Upper lobe of right lung (tissue), 1 donor: ENCODE measurements at regions not wholly inside any gene's neighbourhood (a gene's known extent, or its start where the extent isn't known, plus 50 kb on each side); places are given as distances from the start of the nearest gene placed in this dataset.
"Not testable (repeated sequence)": the region's sequence is repeated elsewhere in the genome, so short reads cannot be mapped to it uniquely, and the experiment has no call there.

Experiments used
- ATAC-seq: fragments of 200-7000 bp; cut with Tn5 transposase; one replicate; pipeline ENCODE4 v1.9.1; 2020; ENCODE audit warnings: mild to moderate bottlenecking, moderate library complexity
- DNase-seq: peaks from one replicate; pipeline ENCODE4 v3.0.0-alpha.2; 2020
- H3K27ac ChIP-seq: fragments of 200-600 bp; one replicate; pipeline ENCODE4 v1.8.0; 2022
- H3K27me3 ChIP-seq: fragments of 200-600 bp; one replicate; pipeline ENCODE4 v1.8.0; 2022; ENCODE audit warnings: mild to moderate bottlenecking
- H3K36me3 ChIP-seq: fragments of 200-600 bp; one replicate; pipeline ENCODE4 v1.8.0; 2022
- H3K4me1 ChIP-seq: fragments of 200-600 bp; one replicate; pipeline ENCODE4 v1.8.0; 2022
- H3K4me3 ChIP-seq: fragments of 200-600 bp; one replicate; pipeline ENCODE4 v1.8.0; 2022; ENCODE audit warnings: mild to moderate bottlenecking
- H3K9me3 ChIP-seq: fragments of 200-600 bp; one replicate; pipeline ENCODE4 v1.8.0; 2022
- intact Hi-C: fragments of 100-400 bp; cut with DNase I; formaldehyde crosslinking; loops from one replicate; pipeline ENCODE4 v1.11.0; 2022
- TF ChIP-seq, protein P1 (sequence below): fragments of 200-600 bp; IDR thresholded peaks from one replicate; pipeline ENCODE4 v1.8.0; 2022; ENCODE audit warnings: antibody characterized with exemption
- donor health status: DM: no; HTN: yes; CAD: no; lungs with severe emphysema.

DNA sequence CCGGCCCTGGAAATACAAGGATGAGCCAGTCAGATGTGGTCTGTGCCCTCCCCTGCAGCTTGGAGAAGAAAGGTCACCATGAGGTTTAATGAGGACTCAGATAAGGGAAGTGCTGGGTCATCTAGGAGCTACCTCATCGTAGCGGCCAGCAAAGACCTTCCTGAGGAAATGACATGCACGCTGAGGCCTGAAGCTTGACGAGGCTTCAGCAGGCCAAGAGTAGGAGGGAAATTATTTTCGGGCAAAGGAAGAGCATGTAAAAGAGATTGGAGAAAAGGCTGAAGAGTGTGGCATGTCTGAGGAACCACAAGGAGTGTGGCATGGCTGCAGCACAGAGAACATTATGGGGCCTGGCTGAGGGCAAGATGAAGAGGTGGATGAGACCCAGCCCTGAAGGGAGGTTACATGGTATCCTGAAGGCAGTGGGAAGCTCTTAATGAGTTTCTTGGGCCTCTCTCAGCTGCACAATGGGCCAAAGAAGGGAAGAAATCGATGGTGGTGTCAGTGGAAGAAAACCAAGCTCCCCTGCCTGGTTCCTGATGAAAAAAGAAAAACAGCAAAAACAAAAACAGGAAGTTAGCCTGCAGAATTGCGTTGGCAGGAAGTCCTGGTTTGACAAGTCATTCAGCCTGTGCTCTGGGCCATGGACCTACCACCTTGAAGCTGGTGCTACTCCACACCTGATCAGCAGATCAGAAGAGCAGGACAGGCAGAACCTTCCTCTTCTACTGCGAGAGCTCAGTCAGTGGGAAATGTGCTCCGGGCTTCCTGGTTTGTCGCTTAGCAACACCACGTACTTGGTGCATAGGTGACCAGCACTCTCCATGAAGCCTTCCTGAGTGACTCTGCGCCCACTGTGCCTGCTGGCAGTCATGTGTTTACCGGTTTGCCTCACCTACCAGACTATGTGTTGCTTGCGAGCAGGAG, 134.5 kb upstream of the KLF3 start:
- peak overlapping the region; percentile 74 for H3K27ac ChIP-seq
- H3K4me1 ChIP-seq = peaks cover 8% of the 10 kb centered on the region
- no peak overlapping the region for H3K4me3 ChIP-seq
- H3K27me3 ChIP-seq = no peaks in the 10 kb centered on the region
- peak; percentile 91 for ATAC-seq
- H3K9me3 ChIP-seq = no peaks in the 10 kb centered on the region
- intact Hi-C loops = no loop called here
- DNase-seq = peak; percentile 63
- TF ChIP-seq, protein P1, sequence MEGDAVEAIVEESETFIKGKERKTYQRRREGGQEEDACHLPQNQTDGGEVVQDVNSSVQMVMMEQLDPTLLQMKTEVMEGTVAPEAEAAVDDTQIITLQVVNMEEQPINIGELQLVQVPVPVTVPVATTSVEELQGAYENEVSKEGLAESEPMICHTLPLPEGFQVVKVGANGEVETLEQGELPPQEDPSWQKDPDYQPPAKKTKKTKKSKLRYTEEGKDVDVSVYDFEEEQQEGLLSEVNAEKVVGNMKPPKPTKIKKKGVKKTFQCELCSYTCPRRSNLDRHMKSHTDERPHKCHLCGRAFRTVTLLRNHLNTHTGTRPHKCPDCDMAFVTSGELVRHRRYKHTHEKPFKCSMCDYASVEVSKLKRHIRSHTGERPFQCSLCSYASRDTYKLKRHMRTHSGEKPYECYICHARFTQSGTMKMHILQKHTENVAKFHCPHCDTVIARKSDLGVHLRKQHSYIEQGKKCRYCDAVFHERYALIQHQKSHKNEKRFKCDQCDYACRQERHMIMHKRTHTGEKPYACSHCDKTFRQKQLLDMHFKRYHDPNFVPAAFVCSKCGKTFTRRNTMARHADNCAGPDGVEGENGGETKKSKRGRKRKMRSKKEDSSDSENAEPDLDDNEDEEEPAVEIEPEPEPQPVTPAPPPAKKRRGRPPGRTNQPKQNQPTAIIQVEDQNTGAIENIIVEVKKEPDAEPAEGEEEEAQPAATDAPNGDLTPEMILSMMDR = no peak
- no peaks in the 10 kb centered on the region for H3K36me3 ChIP-seq

DNA sequence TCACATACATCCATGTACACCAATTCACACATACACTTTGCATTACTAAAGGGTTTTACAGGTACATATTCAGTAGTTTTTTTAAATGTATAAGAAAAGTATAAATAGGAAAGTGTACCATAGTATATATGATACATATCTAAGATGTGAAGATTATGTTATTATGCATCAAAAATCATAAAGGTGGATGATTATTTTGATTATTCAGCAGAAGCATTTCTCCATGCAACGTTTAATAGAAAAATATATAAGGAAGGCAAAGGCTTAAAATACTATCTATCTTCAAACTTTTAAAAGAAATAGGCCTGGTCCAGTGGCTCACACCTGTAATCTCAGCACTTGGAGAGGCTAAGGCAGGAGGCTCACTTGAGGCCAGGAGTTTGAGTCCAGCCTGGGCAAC, 133.5 kb upstream of the KLF3 start:
- DNase-seq (no peak), ATAC-seq (no peak)
- intact Hi-C loops = no loop called here
- no peak overlapping the region for H3K27ac ChIP-seq
- no peak overlapping the region for H3K4me3 ChIP-seq
- H3K27me3 ChIP-seq = no peaks in the 10 kb centered on the region
- H3K4me1 ChIP-seq = peaks cover 13% of the 10 kb centered on the region
- no peaks in the 10 kb centered on the region for H3K36me3 ChIP-seq
- H3K9me3 ChIP-seq = no peaks in the 10 kb centered on the region
- TF ChIP-seq, protein P1 = no peak

DNA sequence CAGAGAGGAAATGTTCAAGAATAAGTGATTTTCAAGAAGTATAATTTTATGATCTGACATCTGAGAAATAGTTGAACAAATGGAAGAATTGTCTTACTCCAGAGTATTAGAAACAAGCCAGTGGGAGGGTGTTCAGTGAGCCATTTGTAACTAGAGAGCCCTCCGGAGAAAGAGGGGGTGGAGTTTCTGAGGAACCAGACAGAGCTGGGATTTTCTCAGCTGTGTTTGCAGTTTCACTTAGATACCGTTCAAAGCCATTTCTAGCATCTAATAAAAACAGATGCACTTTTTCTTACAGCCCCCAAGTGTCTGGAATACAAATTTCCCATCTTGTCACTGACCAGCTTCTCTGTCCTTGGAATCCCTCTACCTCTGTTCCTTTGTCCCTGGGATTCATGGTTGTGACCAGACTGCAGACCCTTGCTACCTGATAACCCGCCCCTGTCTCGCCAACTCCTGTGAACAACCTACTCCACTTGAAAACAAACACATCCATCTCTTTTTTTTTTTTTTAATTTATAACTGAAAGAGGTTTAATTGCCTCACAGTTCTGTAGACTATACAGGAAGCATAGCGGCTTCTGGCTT, 132.8 kb upstream of the KLF3 start:
- Histone ChIP-seq H3K9me3 (no peaks in the 10 kb centered on the region), H3K4me3 (no peak overlapping the region), H3K27ac (no peak overlapping the region), H3K4me1 (peaks cover 13% of the 10 kb centered on the region), H3K36me3 (no peaks in the 10 kb centered on the region), H3K27me3 (no peaks in the 10 kb centered on the region)
- DNase-seq (no peak), ATAC-seq (no peak)
- TF ChIP-seq, protein P1 = no peak
- intact Hi-C loops = no loop called here

DNA sequence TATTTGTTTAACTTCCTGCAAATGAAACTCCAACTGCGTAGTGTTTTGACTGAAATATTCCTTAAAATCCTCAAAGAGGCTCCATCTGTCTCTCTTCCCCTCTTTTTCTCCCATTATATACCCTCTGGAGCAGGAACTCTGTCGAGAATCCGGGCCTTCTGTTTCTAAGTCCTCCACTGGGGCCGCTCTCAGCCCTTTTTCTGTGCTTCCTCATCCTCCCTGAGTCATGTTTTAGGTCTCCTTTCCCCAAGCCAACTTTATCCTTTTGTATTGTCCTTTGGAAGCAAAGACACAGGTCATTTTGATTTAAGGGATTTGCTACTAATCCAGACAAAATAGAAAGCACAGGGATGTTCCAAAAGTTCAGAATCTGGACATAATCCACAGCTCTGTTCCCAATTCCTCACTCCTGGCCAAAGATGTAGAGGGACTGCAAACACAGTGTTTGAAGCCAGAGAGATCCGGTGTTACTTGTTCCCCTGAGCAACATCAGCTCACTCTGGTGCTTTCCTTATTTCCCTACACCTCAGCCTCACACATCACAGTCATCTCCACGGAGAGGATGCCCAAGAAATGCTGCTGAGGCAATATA, 131.0 kb upstream of the KLF3 start:
- H3K4me1 ChIP-seq = peaks cover 13% of the 10 kb centered on the region
- DNase-seq (no peak), ATAC-seq (no peak)
- H3K4me3 ChIP-seq = no peak overlapping the region
- H3K9me3 ChIP-seq = no peaks in the 10 kb centered on the region
- no peaks in the 10 kb centered on the region for H3K36me3 ChIP-seq
- intact Hi-C loops = no loop called here
- TF ChIP-seq, protein P1 = no peak
- H3K27me3 ChIP-seq = no peaks in the 10 kb centered on the region
- no peak overlapping the region for H3K27ac ChIP-seq

DNA sequence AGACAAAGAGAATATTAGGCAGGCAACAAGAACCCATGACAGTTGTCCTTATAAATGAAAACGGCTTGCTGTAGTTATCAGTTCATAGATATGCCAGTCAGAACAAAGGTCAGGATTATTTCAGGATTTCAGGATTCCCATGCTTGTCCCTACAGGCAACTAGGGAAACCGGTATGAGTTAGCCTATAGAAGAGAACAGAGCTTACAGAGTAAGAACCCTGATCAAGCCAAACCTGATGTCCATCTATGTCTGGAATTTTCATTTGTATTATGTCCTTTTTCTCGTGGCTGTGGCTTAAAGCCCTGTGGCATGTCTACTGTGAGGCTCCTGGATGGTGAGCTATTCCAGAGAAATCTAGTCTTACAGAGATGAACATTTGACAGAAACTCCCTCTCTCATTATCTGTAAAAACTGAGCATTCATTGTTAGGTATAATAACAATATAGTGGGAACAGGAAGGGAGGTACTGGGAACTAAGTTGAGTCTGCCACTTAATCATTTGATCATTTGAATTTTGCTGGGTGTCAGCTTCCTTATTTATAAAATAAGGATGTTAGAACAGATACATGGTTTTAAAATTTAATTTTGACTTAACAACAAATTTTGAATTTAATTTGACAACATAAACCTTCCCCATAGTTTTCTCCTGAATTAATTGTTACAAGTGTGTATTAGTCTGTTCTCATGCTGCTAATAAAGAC, 129.5 kb upstream of the KLF3 start:
- ATAC-seq = no peak
- Histone ChIP-seq H3K27ac (no peak overlapping the region), H3K4me1 (peaks cover 9% of the 10 kb centered on the region), H3K27me3 (no peaks in the 10 kb centered on the region), H3K4me3 (no peak overlapping the region), H3K36me3 (no peaks in the 10 kb centered on the region), H3K9me3 (no peaks in the 10 kb centered on the region)
- DNase-seq = no peak
- TF ChIP-seq, protein P1 = no peak
- intact Hi-C loops = no loop called here

DNA sequence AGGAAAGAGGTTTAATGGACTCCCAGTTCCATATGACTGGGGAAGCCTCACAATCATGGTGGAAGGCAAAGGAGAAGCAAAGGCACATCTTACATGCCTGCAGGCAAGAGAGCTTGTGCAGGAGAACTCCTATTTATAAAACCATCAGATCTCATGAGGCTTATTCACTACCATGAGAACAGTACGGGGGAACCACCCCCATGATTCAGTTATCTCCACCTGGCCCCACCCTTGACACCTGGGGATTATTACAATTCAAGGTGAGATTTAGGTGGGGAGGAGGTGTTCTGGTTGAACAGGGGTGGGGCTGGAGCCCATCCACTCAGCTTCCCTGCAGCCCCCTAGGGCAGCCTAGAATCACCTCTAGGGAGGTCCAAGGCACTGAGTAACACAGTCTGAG, 128.9 kb upstream of the KLF3 start:
- H3K27me3 ChIP-seq, H3K4me3 ChIP-seq, H3K27ac ChIP-seq, ATAC-seq, H3K36me3 ChIP-seq, H3K9me3 ChIP-seq, H3K4me1 ChIP-seq, intact Hi-C loops, DNase-seq: not testable (repeated sequence)
